RWPE2 (cell line): ENCODE measurements at regions not wholly inside any gene's neighbourhood (a gene's known extent, or its start where the extent isn't known, plus 50 kb on each side); places are given as distances from the start of the nearest gene placed in this dataset.

ENCODE experiments used
- ATAC-seq: fragments of 200-7000 bp; cut with Tn5 transposase; 3 replicates; pipeline ENCODE4 v1.9.1; 2021; ENCODE audit warnings: low read depth
- DNase-seq: peaks from one replicate; pipeline ENCODE4 v3.0.0-alpha.2; 2020; ENCODE audit warnings: low spot score
- H3K27ac ChIP-seq: fragments of 450-650 bp; 2 replicates; pipeline ENCODE4 v1.5.1; 2017; ENCODE audit warnings: mild to moderate bottlenecking; ENCODE audit not compliant: poor library complexity, severe bottlenecking
- H3K27me3 ChIP-seq: fragments of 250-450 bp; sonication (Bioruptor Pico); 2 replicates; pipeline ENCODE4 v1.5.1; 2021; ENCODE audit warnings: mild to moderate bottlenecking, moderate library complexity; ENCODE audit not compliant: insufficient read depth, poor library complexity, severe bottlenecking
- H3K36me3 ChIP-seq: fragments of 250-450 bp; sonication (Bioruptor Pico); 2 replicates; pipeline ENCODE4 v1.5.1; 2020; ENCODE audit warnings: low read depth, mild to moderate bottlenecking, moderate library complexity
- H3K4me1 ChIP-seq: fragments of 250-450 bp; sonication (Bioruptor Pico); 2 replicates; pipeline ENCODE4 v1.5.1; 2021; ENCODE audit warnings: mild to moderate bottlenecking, moderate library complexity; ENCODE audit not compliant: insufficient read depth, poor library complexity, severe bottlenecking
- H3K4me3 ChIP-seq: fragments of 250-450 bp; sonication (Bioruptor Pico); 2 replicates; pipeline ENCODE4 v1.5.1; 2021; ENCODE audit warnings: mild to moderate bottlenecking, moderate library complexity; ENCODE audit not compliant: severe bottlenecking
- H3K9me3 ChIP-seq: fragments of 250-450 bp; sonication (Bioruptor Pico); 2 replicates; pipeline ENCODE4 v1.5.1; 2021; ENCODE audit warnings: mild to moderate bottlenecking, moderate library complexity; ENCODE audit not compliant: severe bottlenecking
- CTCF ChIP-seq: fragments of 450-650 bp; IDR thresholded peaks from one replicate; pipeline ENCODE4 v1.5.1; 2017; ENCODE audit warnings: mild to moderate bottlenecking, moderate library complexity; ENCODE audit not compliant: poor library complexity, severe bottlenecking

- peaks cover 2% of the 10 kb centered on the region for H3K9me3 ChIP-seq
- DNase-seq (no peak), ATAC-seq (no peak)
- no peak overlapping the region for H3K27ac ChIP-seq
- H3K27me3 ChIP-seq: peaks cover 24% of the 10 kb centered on the region
- no peaks in the 10 kb centered on the region for H3K4me1 ChIP-seq
- no peak overlapping the region for H3K4me3 ChIP-seq
- no peak for TF ChIP-seq CTCF
- no peaks in the 10 kb centered on the region for H3K36me3 ChIP-seq
Measured at GRCh38 chr5:2441495-2442180, 309.8 kb downstream of the IRX2 start.

GRCh38 chr5:2439608-2440007 lies 311.9 kb downstream of the IRX2 start:
- no peaks in the 10 kb centered on the region for H3K36me3 ChIP-seq
- ATAC-seq (no peak), DNase-seq (no peak)
- H3K4me1 ChIP-seq: no peaks in the 10 kb centered on the region
- H3K4me3 ChIP-seq: no peak overlapping the region
- peaks cover 2% of the 10 kb centered on the region for H3K9me3 ChIP-seq
- H3K27me3 ChIP-seq: peaks cover 16% of the 10 kb centered on the region
- H3K27ac ChIP-seq: no peak overlapping the region
- TF ChIP-seq CTCF: no peak

- ATAC-seq (no peak), DNase-seq (no peak)
- Histone ChIP-seq H3K36me3 (no peaks in the 10 kb centered on the region), H3K27me3 (no peaks in the 10 kb centered on the region), H3K9me3 (no peaks in the 10 kb centered on the region), H3K27ac (no peak overlapping the region), H3K4me3 (no peak overlapping the region), H3K4me1 (no peaks in the 10 kb centered on the region)
- no peak for TF ChIP-seq CTCF
Measured at GRCh38 chr5:2433086-2433485, 318.4 kb downstream of the IRX2 start.

- H3K4me3 ChIP-seq: no peak overlapping the region
- no peak for ATAC-seq
- no peaks in the 10 kb centered on the region for H3K27me3 ChIP-seq
- no peaks in the 10 kb centered on the region for H3K36me3 ChIP-seq
- no peak for DNase-seq
- H3K4me1 ChIP-seq: no peaks in the 10 kb centered on the region
- no peak overlapping the region for H3K27ac ChIP-seq
- TF ChIP-seq CTCF: no peak
- no peaks in the 10 kb centered on the region for H3K9me3 ChIP-seq
Measured at GRCh38 chr5:2432076-2432920, 319.2 kb downstream of the IRX2 start.

GRCh38 chr5:2430606-2431005 lies 320.9 kb downstream of the IRX2 start:
- no peak overlapping the region for H3K27ac ChIP-seq
- H3K4me1 ChIP-seq: no peaks in the 10 kb centered on the region

More at GRCh38 chr5:2430606-2431005, 320.9 kb downstream of the IRX2 start:
- Histone ChIP-seq H3K36me3 (no peaks in the 10 kb centered on the region), H3K27me3 (no peaks in the 10 kb centered on the region), H3K9me3 (no peaks in the 10 kb centered on the region), H3K4me3 (no peak overlapping the region)
- no peak for TF ChIP-seq CTCF
- ATAC-seq (no peak), DNase-seq (no peak)
